Right lobe of liver (tissue), 4 donors: ENCODE measurements at regions not wholly inside any gene's neighbourhood (a gene's known extent, or its start where the extent isn't known, plus 50 kb on each side); places are given as distances from the start of the nearest gene placed in this dataset.

ENCODE experiments used
- CTCF ChIP-seq, 4 donors: fragments of 200-600 bp in 3 of 4; fragments of 450-650 bp in 1 of 4; IDR thresholded peaks; one replicate each; pipeline versions ENCODE4 v1.5.1 to v1.8.0; 2016 to 2022; ENCODE audit warnings: antibody characterized with exemption in 4 of 4, mild to moderate bottlenecking in 2 of 4
- POLR2A ChIP-seq: fragments of 450-650 bp; IDR thresholded peaks from one replicate; pipeline ENCODE4 v1.6.1; 2017; ENCODE audit warnings: antibody characterized with exemption, mild to moderate bottlenecking
- donor health status: DM: no; HTN: no; CAD: no.
- donor health status: DM: no; HTN: no; CAD: no.
- donor health status: DM: no; HTN: yes; CAD: no.

DNA sequence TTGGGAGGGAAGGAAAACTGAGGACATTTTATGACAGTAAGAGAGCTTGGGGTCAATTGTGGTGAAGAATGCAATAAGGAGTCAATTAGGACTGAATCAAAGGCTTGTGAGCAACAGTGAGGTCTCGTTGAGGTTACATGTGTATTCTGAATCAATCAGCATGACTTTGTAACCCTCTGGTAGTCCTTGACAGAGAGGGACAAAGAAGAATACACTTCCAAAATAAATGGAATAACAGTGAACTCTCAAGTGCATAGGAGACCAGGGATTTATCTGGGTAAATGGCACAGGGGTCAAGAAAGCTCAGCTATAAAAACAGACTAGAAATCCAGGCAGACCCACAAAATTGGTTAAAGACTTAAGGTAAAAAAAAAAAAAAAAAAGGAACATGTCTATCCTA, 85.1 kb upstream of the NAV3 start:
- TF ChIP-seq CTCF (IDR thresholded peaks at IDR 0.05) (no peak), POLR2A (no peak)
